OCI-LY1 (cell line): ENCODE measurements at regions not wholly inside any gene's neighbourhood (a gene's known extent, or its start where the extent isn't known, plus 50 kb on each side); places are given as distances from the start of the nearest gene placed in this dataset.
"Not testable (repeated sequence)": the region's sequence is repeated elsewhere in the genome, so short reads cannot be mapped to it uniquely, and the experiment has no call there.

ENCODE experiments used
- H2AFZ ChIP-seq: fragments of 200-600 bp; sonication (generic), shearing (Covaris generic); 2 replicates; pipeline ENCODE4 v1.6.0; 2014; ENCODE audit warnings: antibody characterized with exemption, mild to moderate bottlenecking, low read length
- H3F3A ChIP-seq: fragments of 200-600 bp; sonication (generic), shearing (Covaris generic); 2 replicates; pipeline ENCODE4 v1.6.0; 2014; ENCODE audit warnings: mild to moderate bottlenecking, antibody characterized with exemption, low read length, moderate library complexity; ENCODE audit not compliant: insufficient read depth
- H3K27ac ChIP-seq: fragments of 200-600 bp; sonication (generic); 2 replicates; pipeline ENCODE4 v1.5.1; 2014; ENCODE audit warnings: low read length, mixed run types, mild to moderate bottlenecking, low read depth; ENCODE audit not compliant: poor library complexity, severe bottlenecking
- H3K27me3 ChIP-seq: fragments of 200-600 bp; sonication (generic); 2 replicates; pipeline ENCODE4 v1.6.0; 2014; ENCODE audit warnings: antibody characterized with exemption, mild to moderate bottlenecking, low read length, moderate library complexity; ENCODE audit not compliant: insufficient read depth
- H3K36me3 ChIP-seq: fragments of 200-600 bp; sonication (generic); 2 replicates; pipeline ENCODE4 v1.6.1; 2014; ENCODE audit warnings: mild to moderate bottlenecking, antibody characterized with exemption, low read length, moderate library complexity, mixed read lengths; ENCODE audit not compliant: insufficient read depth
- H3K4me1 ChIP-seq: fragments of 200-600 bp; sonication (generic); 2 replicates; pipeline ENCODE4 v1.5.1; 2014; ENCODE audit warnings: mild to moderate bottlenecking, low read length, moderate library complexity; ENCODE audit not compliant: insufficient read depth, severe bottlenecking
- H3K4me2 ChIP-seq: fragments of 200-600 bp; sonication (generic), shearing (Covaris generic); 2 replicates; pipeline ENCODE4 v1.6.1; 2014; ENCODE audit warnings: low read length
- H3K4me3 ChIP-seq: fragments of 200-600 bp; sonication (generic); 2 replicates; pipeline ENCODE4 v1.5.1; 2014; ENCODE audit warnings: low read length, low read depth, mild to moderate bottlenecking, mixed read lengths; ENCODE audit not compliant: poor library complexity, severe bottlenecking
- H3K79me2 ChIP-seq: fragments of 200-600 bp; shearing (Covaris generic); 2 replicates; pipeline ENCODE4 v1.6.1; 2016; ENCODE audit warnings: mixed run types, low read length, mixed read lengths; ENCODE audit not compliant: insufficient read depth
- H3K9ac ChIP-seq: fragments of 200-600 bp; sonication (generic), shearing (Covaris generic); 2 replicates; pipeline ENCODE4 v1.6.1; 2014; ENCODE audit warnings: mild to moderate bottlenecking, low read length, mixed read lengths
- H3K9me2 ChIP-seq: fragments of 200-600 bp; sonication (generic), shearing (Covaris generic); 2 replicates; pipeline ENCODE4 v1.6.1; 2014; ENCODE audit warnings: low read depth, mild to moderate bottlenecking, low read length, mixed read lengths
- H3K9me3 ChIP-seq: fragments of 200-600 bp; shearing (Covaris generic); 2 replicates; pipeline ENCODE4 v1.6.1; 2014; ENCODE audit warnings: low read length, mixed read lengths
- H4K20me1 ChIP-seq: fragments of 200-600 bp; sonication (generic), shearing (Covaris generic); 2 replicates; pipeline ENCODE4 v1.6.0; 2016; ENCODE audit warnings: mild to moderate bottlenecking, low read length; ENCODE audit not compliant: insufficient read depth
- EZH2 ChIP-seq: fragments of 200-600 bp; sonication (generic), shearing (Covaris generic); IDR thresholded peaks from 2 replicates; pipeline ENCODE4 v1.8.0; 2017; ENCODE audit warnings: borderline replicate concordance, mixed run types, mild to moderate bottlenecking, antibody characterized with exemption, low read length, moderate library complexity, mixed read lengths
- TF ChIP-seq, protein P1 (sequence below): fragments of 200-600 bp; sonication (generic), shearing (Covaris generic); IDR thresholded peaks from 2 replicates; pipeline ENCODE4 v1.5.1; 2017; ENCODE audit warnings: mild to moderate bottlenecking, antibody characterized with exemption, low read length, moderate library complexity, mixed read lengths

GRCh38 chr7:13757841-13758240 is 231.6 kb downstream of the ETV1 start:
- no peaks in the 10 kb centered on the region for H3F3A ChIP-seq
- no peaks in the 10 kb centered on the region for H3K79me2 ChIP-seq
- H3K36me3 ChIP-seq = no peaks in the 10 kb centered on the region; the same call in 1 of the 2 replicates
- H3K9me2 ChIP-seq = no peaks in the 10 kb centered on the region
- H3K4me2 ChIP-seq = no peak overlapping the region
- no peaks in the 10 kb centered on the region for H3K9me3 ChIP-seq
- H4K20me1 ChIP-seq = no peaks in the 10 kb centered on the region
- no peak overlapping the region for H3K27ac ChIP-seq
- H2AFZ ChIP-seq = peak overlapping the region; percentile 17; the same call in 1 of the 2 replicates
- no peak overlapping the region for H3K4me3 ChIP-seq
- TF ChIP-seq EZH2 = no peak
- TF ChIP-seq, protein P1, sequence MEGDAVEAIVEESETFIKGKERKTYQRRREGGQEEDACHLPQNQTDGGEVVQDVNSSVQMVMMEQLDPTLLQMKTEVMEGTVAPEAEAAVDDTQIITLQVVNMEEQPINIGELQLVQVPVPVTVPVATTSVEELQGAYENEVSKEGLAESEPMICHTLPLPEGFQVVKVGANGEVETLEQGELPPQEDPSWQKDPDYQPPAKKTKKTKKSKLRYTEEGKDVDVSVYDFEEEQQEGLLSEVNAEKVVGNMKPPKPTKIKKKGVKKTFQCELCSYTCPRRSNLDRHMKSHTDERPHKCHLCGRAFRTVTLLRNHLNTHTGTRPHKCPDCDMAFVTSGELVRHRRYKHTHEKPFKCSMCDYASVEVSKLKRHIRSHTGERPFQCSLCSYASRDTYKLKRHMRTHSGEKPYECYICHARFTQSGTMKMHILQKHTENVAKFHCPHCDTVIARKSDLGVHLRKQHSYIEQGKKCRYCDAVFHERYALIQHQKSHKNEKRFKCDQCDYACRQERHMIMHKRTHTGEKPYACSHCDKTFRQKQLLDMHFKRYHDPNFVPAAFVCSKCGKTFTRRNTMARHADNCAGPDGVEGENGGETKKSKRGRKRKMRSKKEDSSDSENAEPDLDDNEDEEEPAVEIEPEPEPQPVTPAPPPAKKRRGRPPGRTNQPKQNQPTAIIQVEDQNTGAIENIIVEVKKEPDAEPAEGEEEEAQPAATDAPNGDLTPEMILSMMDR = no peak
- H3K27me3 ChIP-seq = no peaks in the 10 kb centered on the region
- no peaks in the 10 kb centered on the region for H3K4me1 ChIP-seq
- no peak overlapping the region for H3K9ac ChIP-seq

GRCh38 chr7:13765853-13766252 is 223.6 kb downstream of the ETV1 start:
- H2AFZ ChIP-seq = not testable (repeated sequence)

DNA sequence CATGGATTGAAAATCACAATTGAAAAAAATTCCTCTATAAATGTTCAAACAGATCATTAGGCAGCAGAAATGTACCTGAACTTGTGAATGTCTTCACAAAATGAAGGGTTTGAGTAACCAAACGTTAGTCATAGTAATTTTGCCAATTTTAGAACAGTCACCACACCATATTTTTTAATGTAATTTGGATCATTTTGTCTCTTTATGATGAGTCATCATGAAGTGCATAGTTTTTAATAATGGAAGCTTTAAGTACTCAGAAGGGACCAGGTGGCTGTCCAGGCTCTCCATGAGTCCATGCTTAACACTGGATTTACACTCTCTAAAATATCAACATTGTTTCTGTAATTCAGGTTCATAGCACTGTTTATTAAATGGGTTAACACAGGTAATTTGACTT is 219.2 kb downstream of the ETV1 start:
- Histone ChIP-seq H3K27me3 (no peaks in the 10 kb centered on the region), H3K9ac (no peak overlapping the region), H2AFZ (peak overlapping the region; percentile 94), H3F3A (no peaks in the 10 kb centered on the region), H3K79me2 (no peaks in the 10 kb centered on the region), H3K4me1 (no peaks in the 10 kb centered on the region), H3K27ac (no peak overlapping the region), H3K4me2 (no peak overlapping the region), H3K9me3 (no peaks in the 10 kb centered on the region; the same call in none of the 2 replicates), H4K20me1 (no peaks in the 10 kb centered on the region), H3K9me2 (no peaks in the 10 kb centered on the region), H3K4me3 (no peak overlapping the region), H3K36me3 (no peaks in the 10 kb centered on the region)
- TF ChIP-seq, protein P1 = no peak
- no peak for TF ChIP-seq EZH2

More at GRCh38 chr7:13765853-13766252, 223.6 kb downstream of the ETV1 start:
- not testable (repeated sequence) for H3K4me1 ChIP-seq, H3K9ac ChIP-seq, H3K27ac ChIP-seq, H3K36me3 ChIP-seq, H3K4me3 ChIP-seq, H3K4me2 ChIP-seq, H3K79me2 ChIP-seq, H3F3A ChIP-seq, H3K27me3 ChIP-seq, H4K20me1 ChIP-seq, H3K9me2 ChIP-seq, H3K9me3 ChIP-seq

- no peak overlapping the region for H3K27ac ChIP-seq
These were observed 214.5 kb downstream of the ETV1 start for GRCh38 chr7:13774976-13775375.

More at GRCh38 chr7:13774976-13775375, 214.5 kb downstream of the ETV1 start:
- Histone ChIP-seq H3K36me3 (no peaks in the 10 kb centered on the region), H3K9me2 (no peaks in the 10 kb centered on the region), H3K27me3 (no peaks in the 10 kb centered on the region), H3K79me2 (no peaks in the 10 kb centered on the region), H3K4me2 (no peak overlapping the region), H3F3A (no peaks in the 10 kb centered on the region), H3K9ac (no peak overlapping the region), H3K4me3 (no peak overlapping the region), H4K20me1 (no peaks in the 10 kb centered on the region), H2AFZ (no peak overlapping the region), H3K4me1 (no peaks in the 10 kb centered on the region), H3K9me3 (no peaks in the 10 kb centered on the region; the same call in none of the 2 replicates)
- TF ChIP-seq EZH2 = no peak
- TF ChIP-seq, protein P1 = no peak
